Upper lobe of left lung (tissue), 6 donors: ENCODE measurements at regions not wholly inside any gene's neighbourhood (a gene's known extent, or its start where the extent isn't known, plus 50 kb on each side); places are given as distances from the start of the nearest gene placed in this dataset.

Experiments
- ATAC-seq, 2 donors: fragments of 200-7000 bp; cut with Tn5 transposase; one replicate each; pipeline ENCODE4 v1.9.1; 2022; ENCODE audit warnings: mild to moderate bottlenecking in 2 of 2, moderate library complexity in 2 of 2; ENCODE audit not compliant: low FRiP score in 2 of 2
- DNase-seq, 2 donors: peaks; one replicate each; pipeline ENCODE4 v3.0.0-alpha.2; 2019 to 2020
- H3K27ac ChIP-seq, 4 donors: fragments of 200-600 bp; sonication (generic); one replicate each; pipeline ENCODE4 v1.5.1; 2016 to 2019
- H3K27me3 ChIP-seq, 4 donors: fragments of 200-600 bp; sonication (generic); one replicate each; pipeline ENCODE4 v1.5.1; 2017 to 2019
- H3K36me3 ChIP-seq, 4 donors: fragments of 200-600 bp; sonication (generic); one replicate each; pipeline ENCODE4 v1.5.1; 2016 to 2019
- H3K4me1 ChIP-seq, 4 donors: fragments of 200-600 bp; sonication (generic); one replicate each; pipeline ENCODE4 v1.5.1; 2018 to 2019
- H3K4me3 ChIP-seq, 4 donors: fragments of 200-600 bp; sonication (generic); one replicate each; pipeline ENCODE4 v1.5.1; 2017 to 2019; ENCODE audit warnings: mild to moderate bottlenecking in 2 of 4, moderate library complexity in 1 of 4
- H3K9me3 ChIP-seq, 4 donors: fragments of 200-600 bp; sonication (generic); one replicate each; pipeline ENCODE4 v1.5.1; 2018 to 2019
- EP300 ChIP-seq, 4 donors: sonication (generic); formaldehyde crosslinking; IDR thresholded peaks; one replicate each; pipeline ENCODE4 v1.5.1; 2017; ENCODE audit warnings: antibody characterized with exemption in 4 of 4, control low read depth in 2 of 4
- POLR2A ChIP-seq, 4 donors: fragments of 450-650 bp; IDR thresholded peaks; one replicate each; pipeline ENCODE4 v1.5.1; 2016 to 2017; ENCODE audit warnings: antibody characterized with exemption in 4 of 4, mild to moderate bottlenecking in 2 of 4
- POLR2AphosphoS5 ChIP-seq, 2 donors: sonication (generic); formaldehyde crosslinking; IDR thresholded peaks; one replicate each; pipeline ENCODE4 v1.5.1; 2017; ENCODE audit warnings: antibody characterized with exemption in 2 of 2
- WGBS, 2 donors: methylation state at CpG; one replicate each; pipeline ENCODE4 v1.1.5; 2017 to 2018; 5-methylcytosine and 5-hydroxymethylcytosine counted together
- TF ChIP-seq, protein P1 (sequence below), 6 experiments: fragments of 450-650 bp in 4 of 6; fragments of 200-600 bp in 2 of 6; sonication (generic) in 2 of 6; IDR thresholded peaks; one replicate each; pipeline ENCODE4 v1.5.1; 2016 to 2019; ENCODE audit warnings: antibody characterized with exemption in 6 of 6
- donor health status: DM: no; HTN: no; CAD: no; lungs with moderate emphysema.
- donor health status: DM: no; HTN: yes; CAD: no; lungs with severe emphysema.

GRCh38 chr5:125874057-125874456 lies 549.2 kb upstream of the GRAMD2B start:
- Histone ChIP-seq H3K27me3 (no peaks in the 10 kb centered on the region), H3K4me3 (no peak overlapping the region), H3K9me3 (no peaks in the 10 kb centered on the region), H3K27ac (no peak overlapping the region), H3K36me3 (no peaks in the 10 kb centered on the region), H3K4me1 (no peaks in the 10 kb centered on the region)
- ATAC-seq (no peak), DNase-seq (no peak)
- TF ChIP-seq POLR2AphosphoS5 (IDR thresholded peaks at IDR 0.05): no peak
- TF ChIP-seq POLR2A (IDR thresholded peaks at IDR 0.05): no peak
- TF ChIP-seq, protein P1, sequence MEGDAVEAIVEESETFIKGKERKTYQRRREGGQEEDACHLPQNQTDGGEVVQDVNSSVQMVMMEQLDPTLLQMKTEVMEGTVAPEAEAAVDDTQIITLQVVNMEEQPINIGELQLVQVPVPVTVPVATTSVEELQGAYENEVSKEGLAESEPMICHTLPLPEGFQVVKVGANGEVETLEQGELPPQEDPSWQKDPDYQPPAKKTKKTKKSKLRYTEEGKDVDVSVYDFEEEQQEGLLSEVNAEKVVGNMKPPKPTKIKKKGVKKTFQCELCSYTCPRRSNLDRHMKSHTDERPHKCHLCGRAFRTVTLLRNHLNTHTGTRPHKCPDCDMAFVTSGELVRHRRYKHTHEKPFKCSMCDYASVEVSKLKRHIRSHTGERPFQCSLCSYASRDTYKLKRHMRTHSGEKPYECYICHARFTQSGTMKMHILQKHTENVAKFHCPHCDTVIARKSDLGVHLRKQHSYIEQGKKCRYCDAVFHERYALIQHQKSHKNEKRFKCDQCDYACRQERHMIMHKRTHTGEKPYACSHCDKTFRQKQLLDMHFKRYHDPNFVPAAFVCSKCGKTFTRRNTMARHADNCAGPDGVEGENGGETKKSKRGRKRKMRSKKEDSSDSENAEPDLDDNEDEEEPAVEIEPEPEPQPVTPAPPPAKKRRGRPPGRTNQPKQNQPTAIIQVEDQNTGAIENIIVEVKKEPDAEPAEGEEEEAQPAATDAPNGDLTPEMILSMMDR (IDR thresholded peaks at IDR 0.05): no peak
- TF ChIP-seq EP300 (IDR thresholded peaks at IDR 0.05): no peak

DNA sequence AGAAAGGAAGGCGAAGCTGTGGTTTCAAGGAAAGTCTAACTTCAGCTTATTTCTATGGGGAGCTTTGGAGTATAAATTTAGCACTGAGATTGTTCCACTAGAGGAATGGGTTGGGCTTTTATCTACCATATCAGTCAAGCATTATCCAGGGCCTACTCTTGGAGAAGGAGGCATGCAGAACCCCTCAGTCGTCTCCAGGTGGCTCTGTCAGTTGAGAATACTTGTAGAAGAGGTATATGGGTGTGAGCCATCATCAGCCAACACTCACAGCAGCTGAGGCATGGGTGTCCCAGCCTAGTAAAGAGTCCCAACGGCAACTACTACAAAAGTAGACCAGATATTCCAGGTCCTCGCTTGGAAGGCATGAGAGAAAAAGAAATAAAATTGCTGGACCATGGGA lies 548.5 kb upstream of the GRAMD2B start:
- no peak for TF ChIP-seq POLR2A (IDR thresholded peaks at IDR 0.05)
- TF ChIP-seq, protein P1 (IDR thresholded peaks at IDR 0.05): no peak
- TF ChIP-seq POLR2AphosphoS5 (IDR thresholded peaks at IDR 0.05): no peak
- TF ChIP-seq EP300 (IDR thresholded peaks at IDR 0.05): no peak

GRCh38 chr5:125877248-125877647 lies 546.0 kb upstream of the GRAMD2B start:
- no peaks in the 10 kb centered on the region for H3K27me3 ChIP-seq
- no peak for TF ChIP-seq POLR2A (IDR thresholded peaks at IDR 0.05)
- TF ChIP-seq, protein P1 (IDR thresholded peaks at IDR 0.05): no peak
- TF ChIP-seq POLR2AphosphoS5 (IDR thresholded peaks at IDR 0.05): no peak
- no peak for TF ChIP-seq EP300 (IDR thresholded peaks at IDR 0.05)
- WGBS, 2 donors: 73 to 79% methylated on average over 3 of the region's 3 CpGs

More for the DNA sequence above, 548.5 kb upstream of the GRAMD2B start:
- DNase-seq (no peak), ATAC-seq (no peak)
- Histone ChIP-seq H3K27me3 (no peaks in the 10 kb centered on the region), H3K4me3 (no peak overlapping the region), H3K4me1 (no peaks in the 10 kb centered on the region), H3K27ac (no peak overlapping the region), H3K9me3 (no peaks in the 10 kb centered on the region), H3K36me3 (no peaks in the 10 kb centered on the region)
- WGBS, 2 donors: 79 to 80% methylated on average over 4 of the region's 4 CpGs

GRCh38 chr5:125882061-125882460 lies 541.1 kb upstream of the GRAMD2B start:
- 82 to 83% methylated on average over 1 of the region's 1 CpG for WGBS, 2 donors
- DNase-seq: no peak
- Histone ChIP-seq H3K27me3 (no peaks in the 10 kb centered on the region), H3K4me3 (no peak overlapping the region), H3K4me1 (no peaks in the 10 kb centered on the region), H3K9me3 (no peaks in the 10 kb centered on the region), H3K27ac (no peak overlapping the region), H3K36me3 (no peaks in the 10 kb centered on the region)
- no peak for TF ChIP-seq EP300 (IDR thresholded peaks at IDR 0.05)
- TF ChIP-seq POLR2AphosphoS5 (IDR thresholded peaks at IDR 0.05): no peak
- ATAC-seq: no peak

More at GRCh38 chr5:125877248-125877647, 546.0 kb upstream of the GRAMD2B start:
- no peak overlapping the region for H3K27ac ChIP-seq
- H3K9me3 ChIP-seq: no peaks in the 10 kb centered on the region
- DNase-seq (no peak), ATAC-seq (no peak)
- no peaks in the 10 kb centered on the region for H3K36me3 ChIP-seq
- H3K4me3 ChIP-seq: no peak overlapping the region
- no peaks in the 10 kb centered on the region for H3K4me1 ChIP-seq

- no peak for DNase-seq
- WGBS, 2 donors: 68 to 78% methylated on average over 4 of the region's 4 CpGs
- Histone ChIP-seq H3K9me3 (no peaks in the 10 kb centered on the region), H3K27me3 (no peaks in the 10 kb centered on the region), H3K4me1 (no peaks in the 10 kb centered on the region), H3K36me3 (no peaks in the 10 kb centered on the region), H3K27ac (no peak overlapping the region), H3K4me3 (no peak overlapping the region)
- no peak for TF ChIP-seq EP300 (IDR thresholded peaks at IDR 0.05)
- no peak for TF ChIP-seq POLR2A (IDR thresholded peaks at IDR 0.05)
- TF ChIP-seq POLR2AphosphoS5 (IDR thresholded peaks at IDR 0.05): no peak
- TF ChIP-seq, protein P1 (IDR thresholded peaks at IDR 0.05): no peak
- ATAC-seq: no peak
Measured at GRCh38 chr5:125883223-125883622, 540.0 kb upstream of the GRAMD2B start.
